Testis (tissue), 2 donors: ENCODE measurements at regions not wholly inside any gene's neighbourhood (a gene's known extent, or its start where the extent isn't known, plus 50 kb on each side); places are given as distances from the start of the nearest gene placed in this dataset.

ENCODE experiments used
- POLR2A ChIP-seq: fragments of 450-650 bp; IDR thresholded peaks from one replicate; pipeline ENCODE4 v1.6.1; 2017; ENCODE audit warnings: antibody characterized with exemption, mild to moderate bottlenecking, moderate library complexity
- TF ChIP-seq, protein P1 (sequence below), 3 experiments: fragments of 450-650 bp in 2 of 3; fragments of 200-600 bp in 1 of 3; sonication (generic) in 1 of 3; IDR thresholded peaks; one replicate each; pipeline ENCODE4 v1.5.1; 2016 to 2019; ENCODE audit warnings: antibody characterized with exemption in 3 of 3, mild to moderate bottlenecking in 2 of 3, moderate library complexity in 1 of 3

DNA sequence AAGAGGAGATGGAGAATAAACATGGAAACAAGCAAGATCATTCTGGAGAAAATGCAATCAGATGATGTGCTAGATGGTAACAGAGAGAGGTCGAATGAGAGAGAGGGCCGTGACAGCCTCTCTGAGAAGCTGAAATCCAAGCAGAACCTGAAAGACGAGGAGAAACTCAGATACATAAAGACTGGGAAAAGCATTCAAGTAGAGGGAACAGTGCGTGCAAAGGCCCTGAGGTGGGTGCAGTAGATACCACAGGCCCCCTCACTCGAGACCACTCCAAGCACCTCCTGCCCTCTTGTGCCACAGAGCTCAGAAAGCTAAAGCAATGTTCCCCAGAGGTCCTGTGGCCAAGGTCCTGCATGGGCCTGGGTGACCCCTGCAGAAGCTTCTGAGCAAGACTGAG is 54.8 kb upstream of the DLK1 start:
- TF ChIP-seq, protein P1, sequence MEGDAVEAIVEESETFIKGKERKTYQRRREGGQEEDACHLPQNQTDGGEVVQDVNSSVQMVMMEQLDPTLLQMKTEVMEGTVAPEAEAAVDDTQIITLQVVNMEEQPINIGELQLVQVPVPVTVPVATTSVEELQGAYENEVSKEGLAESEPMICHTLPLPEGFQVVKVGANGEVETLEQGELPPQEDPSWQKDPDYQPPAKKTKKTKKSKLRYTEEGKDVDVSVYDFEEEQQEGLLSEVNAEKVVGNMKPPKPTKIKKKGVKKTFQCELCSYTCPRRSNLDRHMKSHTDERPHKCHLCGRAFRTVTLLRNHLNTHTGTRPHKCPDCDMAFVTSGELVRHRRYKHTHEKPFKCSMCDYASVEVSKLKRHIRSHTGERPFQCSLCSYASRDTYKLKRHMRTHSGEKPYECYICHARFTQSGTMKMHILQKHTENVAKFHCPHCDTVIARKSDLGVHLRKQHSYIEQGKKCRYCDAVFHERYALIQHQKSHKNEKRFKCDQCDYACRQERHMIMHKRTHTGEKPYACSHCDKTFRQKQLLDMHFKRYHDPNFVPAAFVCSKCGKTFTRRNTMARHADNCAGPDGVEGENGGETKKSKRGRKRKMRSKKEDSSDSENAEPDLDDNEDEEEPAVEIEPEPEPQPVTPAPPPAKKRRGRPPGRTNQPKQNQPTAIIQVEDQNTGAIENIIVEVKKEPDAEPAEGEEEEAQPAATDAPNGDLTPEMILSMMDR (IDR thresholded peaks at IDR 0.05): no peak
- TF ChIP-seq POLR2A: no peak
